ENCODE measurements at regions not wholly inside any gene's neighbourhood (a gene's known extent, or its start where the extent isn't known, plus 50 kb on each side); places are given as distances from the start of the nearest gene placed in this dataset.

GRCh38 chr9:21584890-21585289, 102.8 kb upstream of the IFNE start:
- no peak for ATAC-seq (ENCODE audit: low FRiP score)
- DNase-seq (ENCODE audit: low spot score) = no peak
- no peak for TF ChIP-seq CTCF (IDR thresholded peaks at IDR 0.05)

- no peak for TF ChIP-seq CTCF (IDR thresholded peaks at IDR 0.05)
- ATAC-seq (ENCODE audit: low FRiP score) = no peak
- no peak for DNase-seq (ENCODE audit: low spot score)
Measured at GRCh38 chr9:21585756-21586752, 103.9 kb upstream of the IFNE start.

- TF ChIP-seq CTCF (IDR thresholded peaks at IDR 0.05) = no peak
- DNase-seq (ENCODE audit: low spot score) (no peak), ATAC-seq (ENCODE audit: low FRiP score) (no peak)
Measured at GRCh38 chr9:21589344-21590056, 107.4 kb upstream of the IFNE start.

- ATAC-seq (ENCODE audit: low FRiP score) (peak; percentile 74), DNase-seq (ENCODE audit: low spot score) (no peak)
- TF ChIP-seq CTCF (IDR thresholded peaks at IDR 0.05) = no peak
Measured at GRCh38 chr9:21590058-21590996, 108.2 kb upstream of the IFNE start.

- peak; percentile 57 for DNase-seq (ENCODE audit: low spot score)
- no peak for TF ChIP-seq CTCF (IDR thresholded peaks at IDR 0.05)
- peak; percentile 95 for ATAC-seq (ENCODE audit: low FRiP score)
Measured at GRCh38 chr9:21591221-21592062, 109.3 kb upstream of the IFNE start.

GRCh38 chr9:21592063-21592338, 109.9 kb upstream of the IFNE start:
- ATAC-seq (ENCODE audit: low FRiP score) = no peak
- DNase-seq (ENCODE audit: low spot score) = no peak
- TF ChIP-seq CTCF (IDR thresholded peaks at IDR 0.05) = no peak
